Mammary epithelial cell (primary cell): ENCODE measurements at regions not wholly inside any gene's neighbourhood (a gene's known extent, or its start where the extent isn't known, plus 50 kb on each side); places are given as distances from the start of the nearest gene placed in this dataset.

Source experiments
- EZH2 ChIP-seq: IDR thresholded peaks from 2 replicates; pipeline ENCODE4 v1.6.1; 2012; ENCODE audit warnings: low read length, inconsistent platforms, borderline replicate concordance
- TF ChIP-seq, protein P1 (sequence below), 2 donors: IDR thresholded peaks in 1 of 2; conservative IDR thresholded peaks in 1 of 2; 2 replicates each; pipeline ENCODE4 v1.5.1; 2011 to 2012; ENCODE audit warnings: inconsistent platforms in 2 of 2, low read length in 2 of 2, mild to moderate bottlenecking in 2 of 2, control low read depth in 1 of 2, low read depth in 1 of 2; ENCODE audit not compliant: insufficient read depth in 1 of 2; ENCODE audit errors: extremely low read depth in 1 of 2

DNA sequence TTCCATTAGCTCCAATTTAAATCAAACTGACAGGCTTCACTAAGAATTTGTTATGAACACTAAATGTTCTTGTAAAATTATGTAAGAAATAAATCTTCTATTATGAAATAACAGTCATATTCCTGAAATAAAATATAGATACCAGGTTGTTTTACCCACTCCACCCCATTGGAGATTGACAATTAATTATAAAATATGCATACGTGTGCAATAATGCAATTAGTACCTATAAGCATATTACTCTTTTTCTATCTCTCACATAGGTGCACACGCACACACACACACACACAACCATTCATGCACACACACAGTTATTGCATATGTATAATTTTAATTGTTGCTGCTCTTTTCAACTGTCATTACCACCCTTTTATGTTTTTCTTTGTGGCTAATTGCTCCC is 395.7 kb downstream of the SLITRK5 start:
- TF ChIP-seq, protein P1, sequence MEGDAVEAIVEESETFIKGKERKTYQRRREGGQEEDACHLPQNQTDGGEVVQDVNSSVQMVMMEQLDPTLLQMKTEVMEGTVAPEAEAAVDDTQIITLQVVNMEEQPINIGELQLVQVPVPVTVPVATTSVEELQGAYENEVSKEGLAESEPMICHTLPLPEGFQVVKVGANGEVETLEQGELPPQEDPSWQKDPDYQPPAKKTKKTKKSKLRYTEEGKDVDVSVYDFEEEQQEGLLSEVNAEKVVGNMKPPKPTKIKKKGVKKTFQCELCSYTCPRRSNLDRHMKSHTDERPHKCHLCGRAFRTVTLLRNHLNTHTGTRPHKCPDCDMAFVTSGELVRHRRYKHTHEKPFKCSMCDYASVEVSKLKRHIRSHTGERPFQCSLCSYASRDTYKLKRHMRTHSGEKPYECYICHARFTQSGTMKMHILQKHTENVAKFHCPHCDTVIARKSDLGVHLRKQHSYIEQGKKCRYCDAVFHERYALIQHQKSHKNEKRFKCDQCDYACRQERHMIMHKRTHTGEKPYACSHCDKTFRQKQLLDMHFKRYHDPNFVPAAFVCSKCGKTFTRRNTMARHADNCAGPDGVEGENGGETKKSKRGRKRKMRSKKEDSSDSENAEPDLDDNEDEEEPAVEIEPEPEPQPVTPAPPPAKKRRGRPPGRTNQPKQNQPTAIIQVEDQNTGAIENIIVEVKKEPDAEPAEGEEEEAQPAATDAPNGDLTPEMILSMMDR (conservative IDR thresholded peaks at IDR 0.05 in 1 of 2, IDR thresholded peaks at IDR 0.05 in 1 of 2; ENCODE audit: extremely low read depth in 1 of 2, insufficient read depth in 1 of 2, low read depth in 1 of 2, low read length in 2 of 2) = no peak
- TF ChIP-seq EZH2 = no peak
